ENCODE measurements at regions not wholly inside any gene's neighbourhood (a gene's known extent, or its start where the extent isn't known, plus 50 kb on each side); places are given as distances from the start of the nearest gene placed in this dataset.

DNA sequence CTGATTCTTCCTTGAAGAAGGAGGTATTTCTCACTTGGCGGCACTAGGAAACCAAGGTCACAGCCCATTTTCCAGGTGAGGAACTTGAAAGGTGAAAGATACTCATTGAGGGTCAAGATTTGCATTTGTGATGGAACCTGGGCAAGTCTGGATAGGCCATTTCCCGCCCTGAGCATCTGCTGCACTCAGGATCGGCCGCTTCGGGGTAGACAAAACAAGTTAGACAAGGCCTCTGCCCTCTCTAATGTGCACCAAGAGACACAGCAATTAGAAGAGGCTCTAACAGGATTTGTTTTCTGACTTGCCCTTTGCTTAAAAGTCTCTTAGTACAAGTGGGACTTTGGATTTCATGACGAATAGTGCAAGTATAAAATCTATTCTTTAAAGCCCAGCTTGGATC is 167.2 kb downstream of the KTN1 start:
- H3K4me1 ChIP-seq (ENCODE audit: control insufficient read depth in 4 of 4, insufficient read depth in 4 of 4, low read length in 3 of 4), result peaks cover 0 to 3% (median 3%) of the 10 kb centered on the region in 4 donors
- no peak for DNase-seq (ENCODE audit: low spot score)
- no peak overlapping the region for H3K27ac ChIP-seq (ENCODE audit: low read depth in 1 of 2, low read length in 2 of 2)
- 94% methylated on average over 6 of the region's 6 CpGs for WGBS
- no peak overlapping the region for H3K9ac ChIP-seq (ENCODE audit: low read depth in 1 of 2, low read length in 2 of 2)
- no peaks in the 10 kb centered on the region for H3K36me3 ChIP-seq (ENCODE audit: control insufficient read depth in 4 of 4, insufficient read depth in 3 of 4, low read depth in 1 of 4, low read length in 3 of 4)
- no peaks in the 10 kb centered on the region for H3K27me3 ChIP-seq (ENCODE audit: control insufficient read depth in 4 of 4, insufficient read depth in 4 of 4, low read length in 3 of 4)
- TF ChIP-seq, protein P1, sequence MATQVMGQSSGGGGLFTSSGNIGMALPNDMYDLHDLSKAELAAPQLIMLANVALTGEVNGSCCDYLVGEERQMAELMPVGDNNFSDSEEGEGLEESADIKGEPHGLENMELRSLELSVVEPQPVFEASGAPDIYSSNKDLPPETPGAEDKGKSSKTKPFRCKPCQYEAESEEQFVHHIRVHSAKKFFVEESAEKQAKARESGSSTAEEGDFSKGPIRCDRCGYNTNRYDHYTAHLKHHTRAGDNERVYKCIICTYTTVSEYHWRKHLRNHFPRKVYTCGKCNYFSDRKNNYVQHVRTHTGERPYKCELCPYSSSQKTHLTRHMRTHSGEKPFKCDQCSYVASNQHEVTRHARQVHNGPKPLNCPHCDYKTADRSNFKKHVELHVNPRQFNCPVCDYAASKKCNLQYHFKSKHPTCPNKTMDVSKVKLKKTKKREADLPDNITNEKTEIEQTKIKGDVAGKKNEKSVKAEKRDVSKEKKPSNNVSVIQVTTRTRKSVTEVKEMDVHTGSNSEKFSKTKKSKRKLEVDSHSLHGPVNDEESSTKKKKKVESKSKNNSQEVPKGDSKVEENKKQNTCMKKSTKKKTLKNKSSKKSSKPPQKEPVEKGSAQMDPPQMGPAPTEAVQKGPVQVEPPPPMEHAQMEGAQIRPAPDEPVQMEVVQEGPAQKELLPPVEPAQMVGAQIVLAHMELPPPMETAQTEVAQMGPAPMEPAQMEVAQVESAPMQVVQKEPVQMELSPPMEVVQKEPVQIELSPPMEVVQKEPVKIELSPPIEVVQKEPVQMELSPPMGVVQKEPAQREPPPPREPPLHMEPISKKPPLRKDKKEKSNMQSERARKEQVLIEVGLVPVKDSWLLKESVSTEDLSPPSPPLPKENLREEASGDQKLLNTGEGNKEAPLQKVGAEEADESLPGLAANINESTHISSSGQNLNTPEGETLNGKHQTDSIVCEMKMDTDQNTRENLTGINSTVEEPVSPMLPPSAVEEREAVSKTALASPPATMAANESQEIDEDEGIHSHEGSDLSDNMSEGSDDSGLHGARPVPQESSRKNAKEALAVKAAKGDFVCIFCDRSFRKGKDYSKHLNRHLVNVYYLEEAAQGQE (IDR thresholded peaks at IDR 0.05), result no peak
- TF ChIP-seq HNF4A (conservative IDR thresholded peaks at IDR 0.05) (no peak), NR2F2 (IDR thresholded peaks at IDR 0.05) (no peak), CTCF (IDR thresholded peaks at IDR 0.05; ENCODE audit: low read depth, low read length, missing input control) (no peak), JUND (IDR thresholded peaks at IDR 0.05) (no peak), RXRA (IDR thresholded peaks at IDR 0.05) (no peak), FOXA2 (IDR thresholded peaks at IDR 0.05) (no peak), HNF4G (IDR thresholded peaks at IDR 0.05) (no peak), TAF1 (conservative IDR thresholded peaks at IDR 0.05) (no peak)
- TF ChIP-seq, protein P2, sequence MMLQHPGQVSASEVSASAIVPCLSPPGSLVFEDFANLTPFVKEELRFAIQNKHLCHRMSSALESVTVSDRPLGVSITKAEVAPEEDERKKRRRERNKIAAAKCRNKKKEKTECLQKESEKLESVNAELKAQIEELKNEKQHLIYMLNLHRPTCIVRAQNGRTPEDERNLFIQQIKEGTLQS (IDR thresholded peaks at IDR 0.05), result no peak
- no peaks in the 10 kb centered on the region for H3K9me3 ChIP-seq (ENCODE audit: control insufficient read depth in 4 of 4, low read length in 3 of 4)
- no peak overlapping the region for H3K4me3 ChIP-seq (ENCODE audit: low read depth in 1 of 3, low read length in 3 of 3)

DNA sequence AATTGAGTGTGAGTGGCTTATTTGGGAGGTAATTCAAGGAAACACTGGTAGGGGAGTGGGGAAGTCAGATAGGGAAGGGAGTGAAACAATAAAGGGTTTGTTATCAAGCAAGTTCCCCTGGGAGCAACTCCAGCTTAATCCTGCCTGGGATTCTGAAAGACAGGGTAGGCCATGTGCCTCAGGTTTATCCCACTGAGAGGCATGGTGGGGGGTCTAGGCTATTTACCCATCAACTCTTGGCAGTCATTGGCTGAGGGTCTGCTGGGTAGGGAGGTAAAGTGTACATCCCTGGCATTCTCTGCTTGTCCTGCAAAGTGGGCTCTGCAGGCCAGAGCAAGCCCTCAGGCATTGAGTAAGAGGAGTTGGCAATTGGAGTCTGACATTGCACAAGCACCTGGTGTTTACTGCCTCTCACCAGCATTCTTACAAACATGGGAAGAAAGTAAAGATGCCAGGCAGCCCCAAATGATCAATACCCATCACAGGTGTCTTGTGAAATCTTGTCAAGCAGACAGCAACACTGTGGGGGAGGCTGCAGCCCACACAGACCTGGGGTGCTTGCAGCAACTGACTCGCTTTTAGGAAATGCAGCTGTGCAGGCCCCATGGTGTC is 169.3 kb downstream of the KTN1 start:
- Histone ChIP-seq H3K4me3 (ENCODE audit: low read depth in 1 of 3, low read length in 3 of 3) (no peak overlapping the region), H3K36me3 (ENCODE audit: control insufficient read depth in 4 of 4, insufficient read depth in 3 of 4, low read depth in 1 of 4, low read length in 3 of 4) (no peaks in the 10 kb centered on the region), H3K9ac (ENCODE audit: low read depth in 1 of 2, low read length in 2 of 2) (no peak overlapping the region), H3K9me3 (ENCODE audit: control insufficient read depth in 4 of 4, low read length in 3 of 4) (no peaks in the 10 kb centered on the region), H3K4me1 (ENCODE audit: control insufficient read depth in 4 of 4, insufficient read depth in 4 of 4, low read length in 3 of 4) (peaks cover 0 to 3% (median 3%) of the 10 kb centered on the region in 4 donors), H3K27me3 (ENCODE audit: control insufficient read depth in 4 of 4, insufficient read depth in 4 of 4, low read length in 3 of 4) (no peaks in the 10 kb centered on the region), H3K27ac (ENCODE audit: low read depth in 1 of 2, low read length in 2 of 2) (no peak overlapping the region)
- no peak for TF ChIP-seq SP1 (IDR thresholded peaks at IDR 0.05)
- peak; percentile 53 for TF ChIP-seq FOXA2 (IDR thresholded peaks at IDR 0.05)
- TF ChIP-seq EGR1 (IDR thresholded peaks at IDR 0.05; ENCODE audit: low read depth in 2 of 2), result no peak
- TF ChIP-seq CTCF (IDR thresholded peaks at IDR 0.05; ENCODE audit: low read depth, low read length, missing input control), result no peak
- no peak for TF ChIP-seq YY1 (IDR thresholded peaks at IDR 0.05)
- TF ChIP-seq HNF4A (conservative IDR thresholded peaks at IDR 0.05), result peak; percentile 16 to 45
- TF ChIP-seq TAF1 (conservative IDR thresholded peaks at IDR 0.05), result no peak
- peak in 1 of 2 donors; percentile 51 for TF ChIP-seq RXRA (IDR thresholded peaks at IDR 0.05)
- TF ChIP-seq MAX (IDR thresholded peaks at IDR 0.05), result no peak
- 40% methylated on average over 1 of the region's 1 CpG for WGBS
- no peak for DNase-seq (ENCODE audit: low spot score)

Data from liver (tissue), 8 donors.